ENCODE measurements at regions not wholly inside any gene's neighbourhood (a gene's known extent, or its start where the extent isn't known, plus 50 kb on each side); places are given as distances from the start of the nearest gene placed in this dataset.
"Not testable (repeated sequence)": the region's sequence is repeated elsewhere in the genome, so short reads cannot be mapped to it uniquely, and the experiment has no call there.

DNA sequence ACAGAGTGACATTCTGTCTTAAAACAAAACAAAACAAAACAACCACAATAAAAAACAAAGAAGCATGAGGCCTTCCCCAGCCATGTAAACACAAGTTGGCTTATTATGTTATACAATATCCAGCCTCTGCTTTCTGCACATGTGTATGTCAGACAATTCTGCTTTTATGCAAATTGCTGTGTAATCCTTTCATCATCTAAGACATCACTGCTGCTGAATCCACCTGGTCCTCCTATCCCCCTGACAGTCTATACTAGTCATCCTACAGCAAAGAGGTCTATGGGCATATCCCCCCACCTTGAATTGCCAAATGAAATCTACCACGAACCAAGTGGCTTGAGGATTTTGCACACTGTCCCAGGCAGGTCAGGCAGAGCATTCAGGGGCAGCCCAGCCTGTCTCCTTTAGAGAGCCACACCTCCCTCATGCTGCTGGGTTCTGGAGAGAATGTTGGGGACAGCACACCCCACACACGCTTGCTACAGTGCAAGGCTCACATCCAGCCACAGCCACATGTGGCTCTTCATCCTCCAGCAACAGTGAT is 339.6 kb upstream of the CDH5 start:
- no peak for DNase-seq (ENCODE audit: low spot score in 2 of 2)
- Histone ChIP-seq H3K9me3 (no peaks in the 10 kb centered on the region), H3K27me3 (no peaks in the 10 kb centered on the region), H3K4me3 (no peak overlapping the region), H3K4me1 (no peaks in the 10 kb centered on the region), H3K36me3 (no peaks in the 10 kb centered on the region), H3K27ac (no peak overlapping the region)
- intact Hi-C loops (cut with DNase I; ENCODE audit: low total_unique reads), result no loop called here
- TF ChIP-seq POLR2A (IDR thresholded peaks at IDR 0.05) (no peak), POLR2AphosphoS5 (IDR thresholded peaks at IDR 0.05) (no peak)
- TF ChIP-seq, protein P1, sequence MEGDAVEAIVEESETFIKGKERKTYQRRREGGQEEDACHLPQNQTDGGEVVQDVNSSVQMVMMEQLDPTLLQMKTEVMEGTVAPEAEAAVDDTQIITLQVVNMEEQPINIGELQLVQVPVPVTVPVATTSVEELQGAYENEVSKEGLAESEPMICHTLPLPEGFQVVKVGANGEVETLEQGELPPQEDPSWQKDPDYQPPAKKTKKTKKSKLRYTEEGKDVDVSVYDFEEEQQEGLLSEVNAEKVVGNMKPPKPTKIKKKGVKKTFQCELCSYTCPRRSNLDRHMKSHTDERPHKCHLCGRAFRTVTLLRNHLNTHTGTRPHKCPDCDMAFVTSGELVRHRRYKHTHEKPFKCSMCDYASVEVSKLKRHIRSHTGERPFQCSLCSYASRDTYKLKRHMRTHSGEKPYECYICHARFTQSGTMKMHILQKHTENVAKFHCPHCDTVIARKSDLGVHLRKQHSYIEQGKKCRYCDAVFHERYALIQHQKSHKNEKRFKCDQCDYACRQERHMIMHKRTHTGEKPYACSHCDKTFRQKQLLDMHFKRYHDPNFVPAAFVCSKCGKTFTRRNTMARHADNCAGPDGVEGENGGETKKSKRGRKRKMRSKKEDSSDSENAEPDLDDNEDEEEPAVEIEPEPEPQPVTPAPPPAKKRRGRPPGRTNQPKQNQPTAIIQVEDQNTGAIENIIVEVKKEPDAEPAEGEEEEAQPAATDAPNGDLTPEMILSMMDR (IDR thresholded peaks at IDR 0.05), result no peak

DNA sequence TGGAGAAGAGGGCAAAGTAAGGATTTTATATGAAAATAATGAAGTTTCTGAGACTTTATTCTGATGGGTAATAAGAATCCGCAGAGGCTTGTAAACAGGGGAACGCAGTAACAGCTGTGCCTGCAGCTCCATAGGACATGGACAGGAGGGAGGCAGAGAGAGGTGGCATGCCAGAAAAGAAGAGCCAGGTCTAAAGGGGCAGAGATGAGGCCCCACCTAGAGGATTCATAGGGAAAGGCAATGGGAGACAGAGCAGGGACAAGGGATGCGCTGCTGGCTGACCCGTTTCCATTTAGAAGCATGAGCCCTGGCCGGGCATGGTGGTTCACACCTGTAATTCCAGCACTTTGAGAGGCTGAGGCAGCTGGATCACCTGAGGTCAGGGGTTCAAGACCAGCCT is 340.3 kb upstream of the CDH5 start:
- Histone ChIP-seq H3K27me3 (no peaks in the 10 kb centered on the region), H3K36me3 (no peaks in the 10 kb centered on the region), H3K27ac (no peak overlapping the region), H3K4me1 (no peaks in the 10 kb centered on the region), H3K4me3 (no peak overlapping the region), H3K9me3 (no peaks in the 10 kb centered on the region)
- TF ChIP-seq, protein P1 (IDR thresholded peaks at IDR 0.05), result peak in 1 of 3 donors; percentile 11
- TF ChIP-seq POLR2A (IDR thresholded peaks at IDR 0.05), result no peak
- intact Hi-C loops (cut with DNase I; ENCODE audit: low total_unique reads), result no loop called here
- no peak for DNase-seq (ENCODE audit: low spot score in 2 of 2)

- no peaks in the 10 kb centered on the region for H3K36me3 ChIP-seq
Observed at GRCh38 chr16:66025751-66026150, 340.7 kb upstream of the CDH5 start.

GRCh38 chr16:66024567-66024966 is 341.9 kb upstream of the CDH5 start:
- H3K27me3 ChIP-seq; intact Hi-C loops (cut with DNase I; ENCODE audit: low total_unique reads); H3K9me3 ChIP-seq; H3K4me3 ChIP-seq; H3K4me1 ChIP-seq; H3K36me3 ChIP-seq; H3K27ac ChIP-seq; DNase-seq (ENCODE audit: low spot score in 2 of 2): not testable (repeated sequence)

More at GRCh38 chr16:66025751-66026150, 340.7 kb upstream of the CDH5 start:
- H3K4me3 ChIP-seq, result no peak overlapping the region
- no peaks in the 10 kb centered on the region for H3K9me3 ChIP-seq
- H3K27me3 ChIP-seq, result no peaks in the 10 kb centered on the region
- H3K27ac ChIP-seq, result no peak overlapping the region
- no peaks in the 10 kb centered on the region for H3K4me1 ChIP-seq
- intact Hi-C loops (cut with DNase I; ENCODE audit: low total_unique reads), result no loop called here
- DNase-seq (ENCODE audit: low spot score in 2 of 2), result no peak
- TF ChIP-seq POLR2A (IDR thresholded peaks at IDR 0.05) (no peak), POLR2AphosphoS5 (IDR thresholded peaks at IDR 0.05) (no peak)
- TF ChIP-seq, protein P1 (IDR thresholded peaks at IDR 0.05), result no peak

DNA sequence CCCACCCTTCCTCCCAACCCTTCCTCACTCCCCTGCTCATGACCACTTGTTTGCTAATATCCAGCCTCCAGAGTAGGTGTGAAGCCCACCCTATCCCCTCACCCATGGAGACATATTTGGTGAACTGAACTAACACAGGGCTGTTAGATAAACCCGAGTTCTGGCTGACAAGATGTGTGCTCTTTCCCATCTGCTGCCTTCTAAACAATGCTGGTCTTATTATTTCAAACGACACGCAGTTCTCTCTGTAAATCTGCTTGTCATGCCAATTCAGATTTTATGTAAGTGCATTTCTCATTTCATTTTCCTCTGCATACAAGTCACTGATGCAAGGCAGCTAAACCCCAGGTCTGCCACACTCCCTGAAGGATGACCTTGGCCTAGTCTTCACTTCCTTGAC is 343.0 kb upstream of the CDH5 start:
- no peaks in the 10 kb centered on the region for H3K27me3 ChIP-seq

More for the DNA sequence above, 343.0 kb upstream of the CDH5 start:
- TF ChIP-seq, protein P1 (IDR thresholded peaks at IDR 0.05), result no peak
- TF ChIP-seq POLR2A (IDR thresholded peaks at IDR 0.05), result no peak
- no peak for TF ChIP-seq POLR2AphosphoS5 (IDR thresholded peaks at IDR 0.05)
- Histone ChIP-seq H3K4me3 (no peak overlapping the region), H3K36me3 (no peaks in the 10 kb centered on the region), H3K9me3 (no peaks in the 10 kb centered on the region), H3K4me1 (no peaks in the 10 kb centered on the region), H3K27ac (no peak overlapping the region)
- intact Hi-C loops (cut with DNase I; ENCODE audit: low total_unique reads), result no loop called here
- no peak for DNase-seq (ENCODE audit: low spot score in 2 of 2)

Data from breast epithelium (tissue), 4 donors.